ENCODE measurements at regions not wholly inside any gene's neighbourhood (a gene's known extent, or its start where the extent isn't known, plus 50 kb on each side); places are given as distances from the start of the nearest gene placed in this dataset.
"Not testable (repeated sequence)": the region's sequence is repeated elsewhere in the genome, so short reads cannot be mapped to it uniquely, and the experiment has no call there.

DNA sequence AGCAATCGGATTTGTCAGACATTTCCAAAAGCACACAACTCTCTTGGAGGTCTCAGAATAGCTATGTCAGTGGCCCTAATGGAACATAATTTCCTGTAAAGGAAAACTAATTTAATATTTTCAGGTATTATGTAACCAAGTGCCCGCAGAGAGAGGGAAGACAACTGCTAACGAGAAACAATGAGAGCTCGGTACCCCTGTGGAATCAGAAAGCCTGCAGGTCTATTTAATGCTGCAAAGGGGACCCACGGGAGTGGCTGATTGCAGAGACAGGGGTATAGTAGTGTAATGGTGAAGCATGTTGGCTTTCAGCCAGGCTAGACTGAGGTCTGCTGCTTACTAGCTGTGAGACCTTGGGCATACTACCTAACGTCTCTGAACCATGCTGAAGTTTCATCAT, 508.1 kb upstream of the BRINP1 start:
- TF ChIP-seq CTCF (IDR thresholded peaks at IDR 0.05; ENCODE audit: low read depth, low read length): no peak
- no peak for DNase-seq (ENCODE audit: extremely low read depth, low read depth)

GRCh38 chr9:119873877-119874276, 504.6 kb upstream of the BRINP1 start:
- DNase-seq (ENCODE audit: extremely low read depth, low read depth): no peak
- TF ChIP-seq CTCF (IDR thresholded peaks at IDR 0.05; ENCODE audit: low read depth, low read length): no peak

DNA sequence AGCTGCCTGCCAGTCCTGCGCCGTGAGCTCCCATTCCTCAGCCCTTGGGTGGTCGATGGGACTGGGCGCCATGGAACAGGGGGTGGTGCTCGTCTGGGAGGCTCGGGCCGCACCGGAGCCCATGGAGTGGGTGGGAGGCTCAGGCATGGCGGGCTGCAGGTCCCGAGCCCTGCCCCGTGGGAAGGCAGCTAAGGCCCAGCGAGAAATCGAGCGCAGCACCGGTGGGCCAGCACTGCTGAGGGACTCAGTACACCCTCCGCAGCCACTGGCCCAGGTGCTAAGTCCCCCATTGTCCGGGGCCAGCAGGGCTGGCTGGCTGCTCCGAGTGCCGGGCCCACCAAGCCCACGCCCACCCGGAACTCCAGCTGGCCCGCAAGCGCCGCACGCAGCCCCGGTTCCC, 501.0 kb upstream of the BRINP1 start:
- not testable (repeated sequence) for DNase-seq (ENCODE audit: extremely low read depth, low read depth)

GRCh38 chr9:119868694-119869093, 499.5 kb upstream of the BRINP1 start:
- DNase-seq (ENCODE audit: extremely low read depth, low read depth): no peak
- TF ChIP-seq CTCF (IDR thresholded peaks at IDR 0.05; ENCODE audit: low read depth, low read length): no peak

DNA sequence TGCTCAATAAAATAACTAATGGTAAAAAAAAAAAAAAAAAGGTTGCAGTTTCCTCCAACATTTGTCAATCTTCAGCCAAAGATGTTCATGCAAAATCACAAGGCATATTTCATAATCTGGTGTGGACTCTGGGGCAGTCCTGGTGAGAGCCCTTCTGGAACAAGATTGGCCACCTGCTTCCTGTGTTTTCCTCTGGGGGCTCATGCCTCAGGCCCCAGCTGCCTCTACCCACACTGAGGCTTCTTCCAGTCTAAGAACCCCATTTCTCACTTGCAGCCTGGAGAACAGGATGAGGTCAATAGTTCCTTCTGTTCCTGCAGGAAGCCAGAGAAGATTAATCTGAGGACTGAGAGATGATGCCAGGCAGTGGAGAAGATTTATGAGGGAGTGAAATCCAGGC, 492.6 kb upstream of the BRINP1 start:
- TF ChIP-seq CTCF (IDR thresholded peaks at IDR 0.05; ENCODE audit: low read depth, low read length): no peak
- no peak for DNase-seq (ENCODE audit: extremely low read depth, low read depth)

GRCh38 chr9:119859128-119859527, 489.9 kb upstream of the BRINP1 start:
- TF ChIP-seq CTCF (IDR thresholded peaks at IDR 0.05; ENCODE audit: low read depth, low read length): no peak
- no peak for DNase-seq (ENCODE audit: extremely low read depth, low read depth)

- no peak for DNase-seq (ENCODE audit: extremely low read depth, low read depth)
- no peak for TF ChIP-seq CTCF (IDR thresholded peaks at IDR 0.05; ENCODE audit: low read depth, low read length)
These were observed 483.9 kb upstream of the BRINP1 start for GRCh38 chr9:119853126-119853525.

DNA sequence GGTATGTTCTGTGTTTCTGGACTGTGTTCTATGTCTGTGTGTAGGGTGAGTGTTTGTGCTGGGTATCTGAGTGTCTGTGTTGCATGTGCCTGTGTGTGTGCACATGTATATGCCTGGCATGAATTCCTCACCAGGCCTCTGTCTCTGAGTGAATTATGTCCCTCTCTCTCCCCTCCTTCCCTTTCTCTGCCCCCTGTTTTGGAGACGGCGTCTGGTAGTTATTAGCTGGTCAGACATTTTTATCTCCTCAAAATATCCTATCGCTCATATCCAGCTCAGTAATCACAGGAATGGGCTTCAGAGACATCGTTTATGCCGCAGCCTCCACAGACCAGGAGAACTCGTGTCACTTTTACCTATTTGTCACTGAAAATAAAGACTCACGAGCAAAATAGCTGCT, 483.2 kb upstream of the BRINP1 start:
- no peak for DNase-seq (ENCODE audit: extremely low read depth, low read depth)
- TF ChIP-seq CTCF (IDR thresholded peaks at IDR 0.05; ENCODE audit: low read depth, low read length): no peak
